ENCODE measurements at regions not wholly inside any gene's neighbourhood (a gene's known extent, or its start where the extent isn't known, plus 50 kb on each side); places are given as distances from the start of the nearest gene placed in this dataset.

DNA sequence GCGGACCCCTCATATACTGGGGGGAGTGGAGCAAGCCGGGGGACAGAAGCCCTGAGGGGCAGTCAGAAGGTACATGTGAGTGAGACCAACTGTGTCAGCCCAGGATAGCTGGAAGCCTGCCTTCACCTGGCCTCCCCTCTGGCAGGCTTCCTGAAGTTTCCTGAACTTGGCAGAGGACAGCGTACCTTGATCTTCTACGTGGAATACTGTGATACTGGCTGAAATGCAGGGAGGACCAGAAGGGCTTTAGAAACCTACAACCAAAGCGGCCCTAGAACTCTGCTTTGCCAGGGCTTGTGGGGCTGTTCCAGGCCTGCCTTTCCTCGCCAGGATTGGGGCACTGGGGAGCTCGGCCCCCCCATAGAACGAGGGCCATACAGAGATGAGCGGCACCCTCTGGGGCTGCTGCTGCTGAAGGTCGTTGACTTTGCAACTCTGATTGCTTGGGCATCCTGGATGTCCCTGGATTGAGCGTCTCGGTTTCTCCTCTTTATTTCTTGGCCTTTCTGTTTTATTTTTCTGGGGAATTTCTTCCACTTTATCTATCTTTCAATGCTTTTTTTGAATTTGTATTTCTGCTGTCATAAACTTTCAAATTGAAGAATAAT lies 66.5 kb downstream of the SLC25A47 start:
- Histone ChIP-seq H3K36me3 (ENCODE audit: control insufficient read depth, insufficient read depth, low read length) (no peaks in the 10 kb centered on the region), H3K4me3 (replicated peaks in 1 of 4; ENCODE audit: control extremely low read depth in 1 of 4, insufficient read depth in 1 of 4, low read depth in 3 of 4, low read length in 4 of 4) (no peak overlapping the region), H3K4me1 (ENCODE audit: control insufficient read depth, extremely low read depth, insufficient read depth, low read length) (peaks cover 14% of the 10 kb centered on the region), H3K9me3 (ENCODE audit: control insufficient read depth, insufficient read depth, low read depth, low read length) (no peaks in the 10 kb centered on the region), H4K20me1 (ENCODE audit: control insufficient read depth, extremely low read depth, insufficient read depth, low read length) (no peaks in the 10 kb centered on the region), H3K9ac (ENCODE audit: insufficient read depth, low read length) (no peak overlapping the region), H3K79me2 (ENCODE audit: control insufficient read depth, insufficient read depth, low read length) (peaks cover 7% of the 10 kb centered on the region), H2AFZ (ENCODE audit: low read length) (no peak overlapping the region), H3K27ac (ENCODE audit: insufficient read depth, low read length) (no peak overlapping the region), H3K27me3 (ENCODE audit: control insufficient read depth, insufficient read depth, low read length) (no peaks in the 10 kb centered on the region), H3K4me2 (ENCODE audit: extremely low read depth, insufficient read depth, low read length) (no peak overlapping the region)
- TF ChIP-seq EZH2 (IDR thresholded peaks at IDR 0.05; ENCODE audit: low read length, missing control alignments): no peak
- TF ChIP-seq, protein P1, sequence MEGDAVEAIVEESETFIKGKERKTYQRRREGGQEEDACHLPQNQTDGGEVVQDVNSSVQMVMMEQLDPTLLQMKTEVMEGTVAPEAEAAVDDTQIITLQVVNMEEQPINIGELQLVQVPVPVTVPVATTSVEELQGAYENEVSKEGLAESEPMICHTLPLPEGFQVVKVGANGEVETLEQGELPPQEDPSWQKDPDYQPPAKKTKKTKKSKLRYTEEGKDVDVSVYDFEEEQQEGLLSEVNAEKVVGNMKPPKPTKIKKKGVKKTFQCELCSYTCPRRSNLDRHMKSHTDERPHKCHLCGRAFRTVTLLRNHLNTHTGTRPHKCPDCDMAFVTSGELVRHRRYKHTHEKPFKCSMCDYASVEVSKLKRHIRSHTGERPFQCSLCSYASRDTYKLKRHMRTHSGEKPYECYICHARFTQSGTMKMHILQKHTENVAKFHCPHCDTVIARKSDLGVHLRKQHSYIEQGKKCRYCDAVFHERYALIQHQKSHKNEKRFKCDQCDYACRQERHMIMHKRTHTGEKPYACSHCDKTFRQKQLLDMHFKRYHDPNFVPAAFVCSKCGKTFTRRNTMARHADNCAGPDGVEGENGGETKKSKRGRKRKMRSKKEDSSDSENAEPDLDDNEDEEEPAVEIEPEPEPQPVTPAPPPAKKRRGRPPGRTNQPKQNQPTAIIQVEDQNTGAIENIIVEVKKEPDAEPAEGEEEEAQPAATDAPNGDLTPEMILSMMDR (conservative IDR thresholded peaks at IDR 0.05 in 1 of 2, IDR thresholded peaks at IDR 0.05 in 1 of 2; ENCODE audit: low read depth in 1 of 2, low read length in 2 of 2): no peak
- no peak for DNase-seq (ENCODE audit: low read depth in 2 of 2)

DNA sequence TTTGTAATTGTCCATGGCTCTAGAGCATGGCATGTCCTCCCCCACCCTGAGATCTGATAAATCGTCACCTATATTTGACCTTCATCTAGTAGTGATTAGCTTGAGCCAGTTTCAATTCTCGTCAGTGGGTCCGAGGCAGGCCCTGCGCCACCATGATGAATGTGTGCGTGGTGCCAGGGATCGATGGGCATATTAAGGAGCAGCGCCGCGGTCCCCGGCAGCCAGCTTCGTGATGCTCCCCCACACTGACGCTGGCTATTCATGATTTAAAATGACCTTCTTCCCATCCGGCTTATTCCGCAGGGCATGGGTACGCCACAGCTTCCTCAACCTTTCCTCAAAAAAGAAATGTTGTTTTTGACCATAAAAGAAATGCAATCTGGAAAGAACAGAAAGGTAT lies 68.0 kb downstream of the SLC25A47 start:
- Histone ChIP-seq H3K4me3 (replicated peaks in 1 of 4; ENCODE audit: control extremely low read depth in 1 of 4, insufficient read depth in 1 of 4, low read depth in 3 of 4, low read length in 4 of 4) (peak overlapping the region in 1 of 4 experiments; percentile 6), H2AFZ (ENCODE audit: low read length) (no peak overlapping the region), H3K79me2 (ENCODE audit: control insufficient read depth, insufficient read depth, low read length) (peaks cover 7% of the 10 kb centered on the region), H3K27me3 (ENCODE audit: control insufficient read depth, insufficient read depth, low read length) (no peaks in the 10 kb centered on the region), H3K27ac (ENCODE audit: insufficient read depth, low read length) (no peak overlapping the region), H3K9ac (ENCODE audit: insufficient read depth, low read length) (no peak overlapping the region), H4K20me1 (ENCODE audit: control insufficient read depth, extremely low read depth, insufficient read depth, low read length) (no peaks in the 10 kb centered on the region), H3K36me3 (ENCODE audit: control insufficient read depth, insufficient read depth, low read length) (no peaks in the 10 kb centered on the region), H3K4me1 (ENCODE audit: control insufficient read depth, extremely low read depth, insufficient read depth, low read length) (peaks cover 11% of the 10 kb centered on the region), H3K9me3 (ENCODE audit: control insufficient read depth, insufficient read depth, low read depth, low read length) (no peaks in the 10 kb centered on the region), H3K4me2 (ENCODE audit: extremely low read depth, insufficient read depth, low read length) (no peak overlapping the region)
- TF ChIP-seq, protein P1 (conservative IDR thresholded peaks at IDR 0.05 in 1 of 2, IDR thresholded peaks at IDR 0.05 in 1 of 2; ENCODE audit: low read depth in 1 of 2, low read length in 2 of 2): no peak
- no peak for DNase-seq (ENCODE audit: low read depth in 2 of 2)

- no peaks in the 10 kb centered on the region for H3K27me3 ChIP-seq (ENCODE audit: control insufficient read depth, insufficient read depth, low read length)
- H2AFZ ChIP-seq (ENCODE audit: low read length): no peak overlapping the region
- H4K20me1 ChIP-seq (ENCODE audit: control insufficient read depth, extremely low read depth, insufficient read depth, low read length): no peaks in the 10 kb centered on the region
- peaks cover 11% of the 10 kb centered on the region for H3K4me1 ChIP-seq (ENCODE audit: control insufficient read depth, extremely low read depth, insufficient read depth, low read length)
- H3K4me3 ChIP-seq (replicated peaks in 1 of 4; ENCODE audit: control extremely low read depth in 1 of 4, insufficient read depth in 1 of 4, low read depth in 3 of 4, low read length in 4 of 4): no peak overlapping the region
- no peaks in the 10 kb centered on the region for H3K36me3 ChIP-seq (ENCODE audit: control insufficient read depth, insufficient read depth, low read length)
- peak in 1 of 2 donors; percentile 77 for DNase-seq (ENCODE audit: low read depth in 2 of 2)
- H3K27ac ChIP-seq (ENCODE audit: insufficient read depth, low read length): peak overlapping the region; percentile 49
- H3K9me3 ChIP-seq (ENCODE audit: control insufficient read depth, insufficient read depth, low read depth, low read length): no peaks in the 10 kb centered on the region
- H3K79me2 ChIP-seq (ENCODE audit: control insufficient read depth, insufficient read depth, low read length): peaks cover 7% of the 10 kb centered on the region
- TF ChIP-seq, protein P1 (conservative IDR thresholded peaks at IDR 0.05 in 1 of 2, IDR thresholded peaks at IDR 0.05 in 1 of 2; ENCODE audit: low read depth in 1 of 2, low read length in 2 of 2): no peak
- no peak for TF ChIP-seq EZH2 (IDR thresholded peaks at IDR 0.05; ENCODE audit: low read length, missing control alignments)
- no peak overlapping the region for H3K9ac ChIP-seq (ENCODE audit: insufficient read depth, low read length)
- H3K4me2 ChIP-seq (ENCODE audit: extremely low read depth, insufficient read depth, low read length): peak overlapping the region; percentile 5
These were observed 68.6 kb downstream of the SLC25A47 start for GRCh38 chr14:100391724-100392123.

All from fibroblast of lung (primary cell).